ENCODE measurements at regions not wholly inside any gene's neighbourhood (a gene's known extent, or its start where the extent isn't known, plus 50 kb on each side); places are given as distances from the start of the nearest gene placed in this dataset.

DNA sequence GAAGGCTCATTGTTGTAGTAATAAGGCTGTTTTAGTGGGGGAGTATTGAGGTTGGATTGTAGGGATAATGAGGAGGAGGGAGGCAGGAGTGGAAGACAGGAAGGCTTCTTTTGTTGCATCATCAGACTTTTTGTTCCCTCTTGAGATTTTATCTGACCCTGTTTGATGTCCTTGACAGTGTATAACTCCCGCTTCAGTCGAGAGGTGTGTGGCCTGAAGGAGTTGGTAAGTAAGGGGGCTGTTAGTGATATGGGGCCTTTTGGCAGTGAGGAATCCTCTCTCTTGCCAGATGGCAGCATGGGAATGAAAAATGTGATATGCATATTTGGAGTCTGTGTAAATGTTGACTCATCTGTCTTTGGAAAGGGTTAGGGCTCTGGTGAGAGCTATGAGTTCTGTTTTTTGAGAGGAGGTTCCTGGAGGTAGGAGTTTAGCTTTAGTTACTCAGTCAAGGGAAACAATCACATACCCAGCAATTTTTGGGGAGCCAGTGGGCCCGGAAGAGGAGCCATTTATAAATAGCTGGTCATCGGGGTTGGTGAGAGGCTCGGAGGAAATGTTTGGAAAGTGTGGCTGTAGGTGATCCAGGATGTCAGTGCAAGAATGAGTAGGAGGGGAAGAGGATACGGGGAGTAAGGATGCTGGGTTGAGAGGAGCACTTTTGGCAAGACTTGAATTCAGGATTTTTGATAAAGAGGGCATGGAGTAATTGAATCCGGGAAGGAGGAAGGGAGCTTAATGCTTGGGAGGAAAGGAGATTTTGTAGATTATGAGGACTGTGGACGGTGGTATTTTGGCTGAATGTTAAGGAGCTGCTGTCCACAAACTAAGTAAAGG is 136.7 kb upstream of the ETV3 start:
- Histone ChIP-seq H4K8ac (ENCODE audit: low read depth in 2 of 2, low read length in 2 of 2) (no peak overlapping the region), H3K79me1 (ENCODE audit: low read depth in 1 of 2, low read length in 2 of 2) (no peaks in the 10 kb centered on the region), H3K4ac (ENCODE audit: low read depth, low read length) (no peak overlapping the region), H4K5ac (ENCODE audit: low read depth, low read length) (no peak overlapping the region), H2BK5ac (ENCODE audit: low read depth, low read length, poor library complexity, severe bottlenecking) (no peak overlapping the region), H3K27ac (ENCODE audit: insufficient read depth, low read length) (no peak overlapping the region), H3K9me1 (ENCODE audit: insufficient read depth, low read length) (no peaks in the 10 kb centered on the region), H3K4me3 (ENCODE audit: insufficient read depth, low read depth, low read length) (no peak overlapping the region), H3K4me1 (ENCODE audit: control insufficient read depth, insufficient read depth, low read length) (no peaks in the 10 kb centered on the region), H3K27me3 (ENCODE audit: control insufficient read depth, insufficient read depth, low read length) (peaks cover 7% of the 10 kb centered on the region), H3K36me3 (ENCODE audit: control insufficient read depth, insufficient read depth, low read length) (no peaks in the 10 kb centered on the region), H2BK120ac (ENCODE audit: low read depth, low read length) (no peak overlapping the region), H3K9ac (ENCODE audit: low read depth, low read length) (no peak overlapping the region), H2BK15ac (ENCODE audit: low read depth, low read length) (no peak overlapping the region), H4K20me1 (ENCODE audit: insufficient read depth, low read length) (no peaks in the 10 kb centered on the region), H3K18ac (ENCODE audit: low read depth, low read length) (no peak overlapping the region), H2AK5ac (ENCODE audit: low read depth, low read length) (no peak overlapping the region), H3K23ac (ENCODE audit: low read depth, low read length) (no peak overlapping the region), H2AK9ac (replicated peaks; ENCODE audit: low read depth, low read length, poor library complexity) (no peak overlapping the region), H3K9me3 (ENCODE audit: control insufficient read depth, insufficient read depth, low read length) (no peaks in the 10 kb centered on the region), H4K91ac (ENCODE audit: insufficient read depth, low read depth, low read length) (no peak overlapping the region), H2AFZ (replicated peaks; ENCODE audit: low read length, poor library complexity) (no peak overlapping the region), H3K14ac (replicated peaks; ENCODE audit: low read depth, low read length) (no peak overlapping the region), H3K56ac (ENCODE audit: extremely low read depth, insufficient read depth, low read length) (no peak overlapping the region), H3K4me2 (ENCODE audit: low read depth, low read length) (no peak overlapping the region), H2BK20ac (ENCODE audit: low read depth, low read length) (no peak overlapping the region)
- dilution Hi-C loops (cut with HindIII; ENCODE audit: low sequenced_read_pairs, unreplicated experiment) (no loop called here), in situ Hi-C loops (cut with MboI; ENCODE audit: low sequenced_read_pairs) (no loop called here), intact Hi-C loops (cut with micrococcal nuclease) (no loop called here)
- TF ChIP-seq, protein P1, sequence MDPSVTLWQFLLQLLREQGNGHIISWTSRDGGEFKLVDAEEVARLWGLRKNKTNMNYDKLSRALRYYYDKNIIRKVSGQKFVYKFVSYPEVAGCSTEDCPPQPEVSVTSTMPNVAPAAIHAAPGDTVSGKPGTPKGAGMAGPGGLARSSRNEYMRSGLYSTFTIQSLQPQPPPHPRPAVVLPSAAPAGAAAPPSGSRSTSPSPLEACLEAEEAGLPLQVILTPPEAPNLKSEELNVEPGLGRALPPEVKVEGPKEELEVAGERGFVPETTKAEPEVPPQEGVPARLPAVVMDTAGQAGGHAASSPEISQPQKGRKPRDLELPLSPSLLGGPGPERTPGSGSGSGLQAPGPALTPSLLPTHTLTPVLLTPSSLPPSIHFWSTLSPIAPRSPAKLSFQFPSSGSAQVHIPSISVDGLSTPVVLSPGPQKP (IDR thresholded peaks at IDR 0.05; ENCODE audit: borderline replicate concordance, low read depth, low read length) = no peak
- TF ChIP-seq CEBPB (IDR thresholded peaks at IDR 0.05; ENCODE audit: low read depth, low read length) = 0 out of 2 replicates have a peak, but pooled peaks have one; percentile 29
- 46 to 100% methylated on average over 1 to 5 of the region's 8 CpGs for WGBS, 2 experiments (ENCODE audit: extremely low coverage in 2 of 2, insufficient read length in 1 of 2)
- DNase-seq (peak; percentile 56), ATAC-seq (ENCODE audit: low read depth) (peak; percentile 69)
- ChIA-PET CTCF (no interaction called here), POLR2A (ENCODE audit: unreplicated experiment) (no interaction called here)
- BruUV-seq (replicated peaks) = no TSS peak
